ENCODE measurements at regions not wholly inside any gene's neighbourhood (a gene's known extent, or its start where the extent isn't known, plus 50 kb on each side); places are given as distances from the start of the nearest gene placed in this dataset.
A peak's percentile ranks its signal among the peaks of the same experiment; 100 is the strongest.

DNA sequence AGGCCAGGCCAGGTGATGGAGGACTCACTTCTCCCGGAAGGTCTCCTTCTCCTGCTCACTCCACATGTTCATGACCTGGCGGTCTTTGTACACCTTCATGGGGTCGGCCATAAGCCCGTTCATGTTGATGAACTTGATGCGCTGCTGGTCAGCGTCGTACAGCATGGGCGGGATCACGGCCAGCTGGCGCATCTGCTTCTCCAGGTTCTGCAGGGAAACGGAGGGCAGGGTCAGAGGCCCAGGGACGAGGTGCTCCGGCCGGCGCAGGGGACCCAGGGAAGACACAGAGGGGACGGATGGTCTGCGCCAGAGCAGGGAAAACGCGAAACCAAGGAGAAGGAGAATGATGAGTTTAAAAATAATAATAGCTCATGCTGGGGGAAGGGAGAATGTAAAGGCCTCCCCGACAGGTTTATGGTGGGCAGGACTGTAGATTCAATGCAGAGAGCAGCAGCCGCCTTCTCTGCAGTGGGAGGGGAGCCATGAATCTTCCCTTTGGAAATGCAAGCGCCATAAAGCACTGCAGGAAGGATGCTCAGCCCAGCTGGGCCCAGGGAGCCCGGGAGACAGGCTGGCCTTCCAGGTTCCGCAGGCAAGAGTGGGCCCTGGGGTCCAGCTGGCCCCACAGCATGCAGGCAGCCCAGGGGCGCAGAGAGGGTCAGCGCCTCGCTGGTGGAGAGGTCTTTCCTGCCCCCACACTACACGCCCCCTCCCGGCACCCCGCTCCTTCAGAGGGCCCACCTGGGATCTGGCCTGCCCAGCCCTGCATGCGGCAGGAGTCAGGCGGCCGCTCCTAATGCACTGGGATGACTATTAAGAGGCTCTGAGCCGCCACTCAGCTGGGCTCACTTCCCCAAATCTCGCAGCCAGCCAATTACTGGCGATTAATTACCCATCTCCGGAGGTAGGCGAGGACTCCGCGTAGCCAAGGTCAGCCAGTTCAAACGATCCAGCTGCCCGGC, 132.0 kb downstream of the RFLNA start:
- Histone ChIP-seq H3K4me2 (ENCODE audit: low read length) (no peak overlapping the region), H2BK5ac (ENCODE audit: low read length) (no peak overlapping the region), H3K56ac (ENCODE audit: low read length) (no peak overlapping the region), H3K9ac (ENCODE audit: low read length) (no peak overlapping the region), H2BK15ac (replicated peaks; ENCODE audit: low read depth) (no peak overlapping the region), H4K8ac (ENCODE audit: low read depth, low read length) (no peak overlapping the region), H3K18ac (ENCODE audit: low read length) (no peak overlapping the region), H3K36me3 (ENCODE audit: control insufficient read depth, insufficient read depth, low read length) (peaks cover 4% of the 10 kb centered on the region), H3K4me1 (ENCODE audit: control insufficient read depth, low read depth, low read length) (no peaks in the 10 kb centered on the region), H3K79me1 (ENCODE audit: low read length) (peaks cover 7% of the 10 kb centered on the region), H3K4me3 (ENCODE audit: low read length) (no peak overlapping the region), H3K27ac (ENCODE audit: low read depth, low read length) (no peak overlapping the region), H3K79me2 (ENCODE audit: control insufficient read depth, insufficient read depth, low read length) (no peaks in the 10 kb centered on the region), H4K5ac (ENCODE audit: low read length) (no peak overlapping the region), H3K4ac (ENCODE audit: low read depth, low read length) (no peak overlapping the region), H2BK120ac (ENCODE audit: low read depth, low read length) (no peak overlapping the region), H2AK5ac (ENCODE audit: low read length) (no peak overlapping the region), H3K23ac (ENCODE audit: low read length) (no peak overlapping the region), H3K27me3 (ENCODE audit: insufficient read depth, low read length, poor library complexity) (no peaks in the 10 kb centered on the region)
- no CpG with 5 or more reads among the region's 42 CpGs for WGBS (ENCODE audit: extremely low coverage, insufficient coverage, low lambda C conversion rate)
- DNase-seq: no peak

DNA sequence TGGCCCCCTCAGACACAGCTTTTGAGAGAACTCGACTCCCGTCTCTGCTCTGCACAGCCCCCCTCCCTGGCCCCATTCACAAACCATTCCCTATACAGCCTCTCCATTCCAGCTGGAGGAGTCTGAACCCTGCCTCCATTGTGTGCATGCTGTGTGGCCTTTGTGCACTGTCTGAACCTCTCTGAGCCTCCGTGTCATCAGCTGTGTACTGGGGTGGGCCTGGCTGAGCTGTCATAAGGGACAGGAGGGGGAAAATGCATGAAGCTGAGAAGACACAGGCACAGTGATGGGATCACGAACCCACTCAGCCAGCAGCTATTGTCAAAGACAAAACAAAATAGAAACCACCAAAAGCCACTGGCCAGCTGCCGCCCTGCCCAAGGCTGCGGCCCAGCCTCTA, 130.8 kb downstream of the RFLNA start:
- peaks cover 1% of the 10 kb centered on the region for H3K79me1 ChIP-seq (ENCODE audit: low read length)
- no peak overlapping the region for H3K4me2 ChIP-seq (ENCODE audit: low read length)
- H3K4me1 ChIP-seq (ENCODE audit: control insufficient read depth, low read depth, low read length): no peaks in the 10 kb centered on the region
- no peak overlapping the region for H2BK120ac ChIP-seq (ENCODE audit: low read depth, low read length)
- H3K56ac ChIP-seq (ENCODE audit: low read length): no peak overlapping the region
- no peak overlapping the region for H3K9ac ChIP-seq (ENCODE audit: low read length)
- no CpG with 5 or more reads among the region's 6 CpGs for WGBS (ENCODE audit: extremely low coverage, insufficient coverage, low lambda C conversion rate)
- H3K4ac ChIP-seq (ENCODE audit: low read depth, low read length): no peak overlapping the region
- DNase-seq: no peak
- no peak overlapping the region for H2AK5ac ChIP-seq (ENCODE audit: low read length)
- no peak overlapping the region for H2BK5ac ChIP-seq (ENCODE audit: low read length)
- H4K8ac ChIP-seq (ENCODE audit: low read depth, low read length): no peak overlapping the region
- H3K79me2 ChIP-seq (ENCODE audit: control insufficient read depth, insufficient read depth, low read length): no peaks in the 10 kb centered on the region
- no peak overlapping the region for H2BK15ac ChIP-seq (replicated peaks; ENCODE audit: low read depth)
- no peak overlapping the region for H3K27ac ChIP-seq (ENCODE audit: low read depth, low read length)
- H3K18ac ChIP-seq (ENCODE audit: low read length): no peak overlapping the region
- peaks cover under 1% of the 10 kb centered on the region for H3K36me3 ChIP-seq (ENCODE audit: control insufficient read depth, insufficient read depth, low read length)
- no peaks in the 10 kb centered on the region for H3K27me3 ChIP-seq (ENCODE audit: insufficient read depth, low read length, poor library complexity)
- no peak overlapping the region for H3K4me3 ChIP-seq (ENCODE audit: low read length)
- no peak overlapping the region for H4K5ac ChIP-seq (ENCODE audit: low read length)
- no peak overlapping the region for H3K23ac ChIP-seq (ENCODE audit: low read length)

DNA sequence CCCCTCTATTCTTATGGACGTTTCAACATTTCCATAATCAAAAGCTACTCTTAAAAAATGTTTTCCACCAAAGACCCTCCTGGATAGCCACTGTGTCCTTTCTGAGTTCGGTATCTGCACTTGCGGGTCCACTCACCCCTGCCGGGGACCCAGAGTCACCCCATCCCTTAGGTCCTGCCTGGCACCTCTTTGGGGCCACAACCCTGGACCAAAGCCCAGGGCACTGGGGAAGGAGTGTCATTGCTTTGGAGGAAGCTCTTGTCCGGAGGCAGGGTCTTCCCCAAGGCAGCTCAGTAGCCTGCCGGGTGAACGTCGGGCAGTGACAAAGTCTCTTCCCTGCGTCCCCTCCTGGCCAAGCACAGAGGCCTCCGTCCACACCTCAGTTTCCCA, 129.6 kb downstream of the RFLNA start:
- H2BK5ac ChIP-seq (ENCODE audit: low read length): no peak overlapping the region
- H3K23ac ChIP-seq (ENCODE audit: low read length): no peak overlapping the region
- H2BK15ac ChIP-seq (replicated peaks; ENCODE audit: low read depth): no peak overlapping the region
- H4K5ac ChIP-seq (ENCODE audit: low read length): no peak overlapping the region
- H3K79me1 ChIP-seq (ENCODE audit: low read length): peaks cover 1% of the 10 kb centered on the region
- no CpG with 5 or more reads among the region's 10 CpGs for WGBS (ENCODE audit: extremely low coverage, insufficient coverage, low lambda C conversion rate)
- H3K36me3 ChIP-seq (ENCODE audit: control insufficient read depth, insufficient read depth, low read length): peaks cover 3% of the 10 kb centered on the region
- H3K27me3 ChIP-seq (ENCODE audit: insufficient read depth, low read length, poor library complexity): no peaks in the 10 kb centered on the region
- no peak overlapping the region for H3K18ac ChIP-seq (ENCODE audit: low read length)
- no peak overlapping the region for H3K4me2 ChIP-seq (ENCODE audit: low read length)
- no peak overlapping the region for H3K27ac ChIP-seq (ENCODE audit: low read depth, low read length)
- no peak for DNase-seq
- no peak overlapping the region for H3K4ac ChIP-seq (ENCODE audit: low read depth, low read length)
- no peak overlapping the region for H3K4me3 ChIP-seq (ENCODE audit: low read length)
- no peak overlapping the region for H2BK120ac ChIP-seq (ENCODE audit: low read depth, low read length)
- H3K79me2 ChIP-seq (ENCODE audit: control insufficient read depth, insufficient read depth, low read length): no peaks in the 10 kb centered on the region
- no peak overlapping the region for H3K9ac ChIP-seq (ENCODE audit: low read length)
- no peak overlapping the region for H4K8ac ChIP-seq (ENCODE audit: low read depth, low read length)
- H2AK5ac ChIP-seq (ENCODE audit: low read length): no peak overlapping the region
- H3K4me1 ChIP-seq (ENCODE audit: control insufficient read depth, low read depth, low read length): no peaks in the 10 kb centered on the region
- no peak overlapping the region for H3K56ac ChIP-seq (ENCODE audit: low read length)

DNA sequence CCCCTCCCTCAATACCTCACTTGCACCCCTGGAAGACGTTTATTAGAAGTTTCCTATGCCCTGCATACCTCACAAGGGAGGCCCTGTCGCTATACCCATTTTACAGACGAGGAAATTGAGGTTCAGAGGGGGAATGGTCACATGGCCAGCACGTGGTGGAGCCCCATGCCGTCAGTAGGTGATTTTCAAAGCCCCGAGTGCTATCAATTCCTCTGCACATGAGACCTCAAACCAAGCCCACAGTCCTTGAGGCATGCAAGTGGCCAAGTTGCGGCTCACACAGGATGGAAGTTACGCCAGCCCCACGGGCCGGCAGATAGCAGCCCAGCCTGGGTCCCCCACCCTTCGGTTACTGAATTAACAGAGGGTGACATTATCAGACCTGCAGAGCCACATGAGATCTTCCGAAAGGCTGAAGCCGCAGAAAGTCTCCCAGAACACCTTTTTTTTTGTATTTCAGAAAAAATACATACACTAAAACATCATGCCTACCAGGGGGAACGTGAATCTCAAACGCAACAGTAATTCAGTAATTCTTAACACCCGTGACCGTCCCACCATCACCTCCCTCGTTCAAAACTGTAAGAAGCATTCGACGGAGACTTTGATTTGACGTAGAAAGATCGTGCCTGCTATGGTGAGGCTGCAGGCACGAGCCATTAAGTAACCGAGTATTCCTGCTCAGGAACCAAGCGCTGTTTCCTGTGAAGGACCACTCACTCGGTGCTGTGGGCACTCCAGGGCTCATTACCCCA, 129.0 kb downstream of the RFLNA start:
- H2AK5ac ChIP-seq (ENCODE audit: low read length): no peak overlapping the region
- no peak overlapping the region for H2BK120ac ChIP-seq (ENCODE audit: low read depth, low read length)
- no peak overlapping the region for H3K4ac ChIP-seq (ENCODE audit: low read depth, low read length)
- no peak overlapping the region for H3K4me2 ChIP-seq (ENCODE audit: low read length)
- H3K9ac ChIP-seq (ENCODE audit: low read length): no peak overlapping the region
- H3K79me1 ChIP-seq (ENCODE audit: low read length): peaks cover 1% of the 10 kb centered on the region
- H3K4me1 ChIP-seq (ENCODE audit: control insufficient read depth, low read depth, low read length): no peaks in the 10 kb centered on the region
- no peak overlapping the region for H3K4me3 ChIP-seq (ENCODE audit: low read length)
- no peak overlapping the region for H3K23ac ChIP-seq (ENCODE audit: low read length)
- no peak overlapping the region for H3K18ac ChIP-seq (ENCODE audit: low read length)
- no peak for DNase-seq
- no peak overlapping the region for H4K8ac ChIP-seq (ENCODE audit: low read depth, low read length)
- H2BK5ac ChIP-seq (ENCODE audit: low read length): no peak overlapping the region
- no peaks in the 10 kb centered on the region for H3K79me2 ChIP-seq (ENCODE audit: control insufficient read depth, insufficient read depth, low read length)
- H3K27me3 ChIP-seq (ENCODE audit: insufficient read depth, low read length, poor library complexity): no peaks in the 10 kb centered on the region
- no CpG with 5 or more reads among the region's 26 CpGs for WGBS (ENCODE audit: extremely low coverage, insufficient coverage, low lambda C conversion rate)
- H3K36me3 ChIP-seq (ENCODE audit: control insufficient read depth, insufficient read depth, low read length): peaks cover 3% of the 10 kb centered on the region
- no peak overlapping the region for H2BK15ac ChIP-seq (replicated peaks; ENCODE audit: low read depth)
- no peak overlapping the region for H3K27ac ChIP-seq (ENCODE audit: low read depth, low read length)
- H4K5ac ChIP-seq (ENCODE audit: low read length): no peak overlapping the region
- no peak overlapping the region for H3K56ac ChIP-seq (ENCODE audit: low read length)

DNA sequence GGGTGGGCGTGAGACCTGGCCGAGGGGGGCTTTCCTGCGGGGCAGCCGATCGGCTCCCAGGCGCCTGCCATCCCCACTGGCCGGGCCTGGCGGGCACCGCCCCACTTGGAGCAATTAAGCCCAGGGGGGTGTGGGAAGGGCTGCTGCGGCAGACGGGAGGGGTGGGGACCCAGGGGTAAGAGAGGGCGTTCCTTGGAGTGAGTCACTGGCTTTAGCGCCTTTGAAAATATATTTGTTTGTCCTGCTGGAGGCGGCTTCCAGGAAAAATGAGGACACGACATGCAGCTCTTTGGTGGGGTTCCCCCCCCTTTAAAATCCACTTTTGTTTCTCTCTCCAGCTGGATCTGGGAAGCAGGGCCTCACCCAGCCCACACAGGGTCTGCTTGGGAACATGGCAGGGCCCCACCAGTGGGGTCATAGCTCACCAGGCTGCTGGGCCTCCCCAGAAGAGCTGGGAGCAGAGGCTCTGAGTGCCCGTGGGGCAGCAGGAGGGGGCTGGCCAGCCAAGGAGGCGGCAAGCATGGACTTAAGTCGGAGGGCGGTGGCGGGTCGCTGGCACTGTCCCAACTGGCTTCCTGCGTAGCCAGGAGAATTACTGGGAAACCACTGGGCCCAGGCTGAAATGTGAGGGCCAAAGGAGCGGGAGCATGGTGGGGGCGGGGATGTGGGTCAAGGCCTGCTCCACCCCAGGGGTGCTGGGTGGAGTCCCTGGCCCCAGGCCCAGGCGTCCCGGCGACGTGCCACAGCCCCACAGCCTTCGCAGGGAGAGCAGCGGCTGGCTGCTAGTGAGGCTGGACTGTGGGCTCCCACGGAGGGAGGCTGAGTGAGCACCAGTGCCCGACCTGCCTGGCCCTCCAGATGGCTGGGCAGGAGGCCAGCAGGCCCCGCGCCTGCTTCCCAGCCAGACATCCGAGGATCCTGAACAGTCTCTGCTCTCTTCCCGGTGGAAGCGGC, 128.0 kb downstream of the RFLNA start:
- DNase-seq: no peak
- Histone ChIP-seq H3K27ac (ENCODE audit: low read depth, low read length) (peak overlapping the region; percentile 5), H3K4me1 (ENCODE audit: control insufficient read depth, low read depth, low read length) (no peaks in the 10 kb centered on the region)

More for the DNA sequence above, 128.0 kb downstream of the RFLNA start:
- no peak overlapping the region for H2AK5ac ChIP-seq (ENCODE audit: low read length)
- no peaks in the 10 kb centered on the region for H3K27me3 ChIP-seq (ENCODE audit: insufficient read depth, low read length, poor library complexity)
- no peak overlapping the region for H4K5ac ChIP-seq (ENCODE audit: low read length)
- WGBS (ENCODE audit: extremely low coverage, insufficient coverage, low lambda C conversion rate): no CpG with 5 or more reads among the region's 37 CpGs
- no peaks in the 10 kb centered on the region for H3K79me2 ChIP-seq (ENCODE audit: control insufficient read depth, insufficient read depth, low read length)
- no peak overlapping the region for H2BK5ac ChIP-seq (ENCODE audit: low read length)
- no peak overlapping the region for H2BK15ac ChIP-seq (replicated peaks; ENCODE audit: low read depth)
- H3K4me2 ChIP-seq (ENCODE audit: low read length): no peak overlapping the region
- no peak overlapping the region for H3K4ac ChIP-seq (ENCODE audit: low read depth, low read length)
- H2BK120ac ChIP-seq (ENCODE audit: low read depth, low read length): no peak overlapping the region
- H3K9ac ChIP-seq (ENCODE audit: low read length): peak overlapping the region; percentile 16
- no peak overlapping the region for H3K23ac ChIP-seq (ENCODE audit: low read length)
- peaks cover 1% of the 10 kb centered on the region for H3K79me1 ChIP-seq (ENCODE audit: low read length)
- H4K8ac ChIP-seq (ENCODE audit: low read depth, low read length): no peak overlapping the region
- H3K56ac ChIP-seq (ENCODE audit: low read length): peak overlapping the region; percentile 15
- H3K4me3 ChIP-seq (ENCODE audit: low read length): no peak overlapping the region
- peaks cover 3% of the 10 kb centered on the region for H3K36me3 ChIP-seq (ENCODE audit: control insufficient read depth, insufficient read depth, low read length)
- no peak overlapping the region for H3K18ac ChIP-seq (ENCODE audit: low read length)

All from mesendoderm (in vitro differentiated cells).